ENCODE measurements at regions not wholly inside any gene's neighbourhood (a gene's known extent, or its start where the extent isn't known, plus 50 kb on each side); places are given as distances from the start of the nearest gene placed in this dataset.

DNA sequence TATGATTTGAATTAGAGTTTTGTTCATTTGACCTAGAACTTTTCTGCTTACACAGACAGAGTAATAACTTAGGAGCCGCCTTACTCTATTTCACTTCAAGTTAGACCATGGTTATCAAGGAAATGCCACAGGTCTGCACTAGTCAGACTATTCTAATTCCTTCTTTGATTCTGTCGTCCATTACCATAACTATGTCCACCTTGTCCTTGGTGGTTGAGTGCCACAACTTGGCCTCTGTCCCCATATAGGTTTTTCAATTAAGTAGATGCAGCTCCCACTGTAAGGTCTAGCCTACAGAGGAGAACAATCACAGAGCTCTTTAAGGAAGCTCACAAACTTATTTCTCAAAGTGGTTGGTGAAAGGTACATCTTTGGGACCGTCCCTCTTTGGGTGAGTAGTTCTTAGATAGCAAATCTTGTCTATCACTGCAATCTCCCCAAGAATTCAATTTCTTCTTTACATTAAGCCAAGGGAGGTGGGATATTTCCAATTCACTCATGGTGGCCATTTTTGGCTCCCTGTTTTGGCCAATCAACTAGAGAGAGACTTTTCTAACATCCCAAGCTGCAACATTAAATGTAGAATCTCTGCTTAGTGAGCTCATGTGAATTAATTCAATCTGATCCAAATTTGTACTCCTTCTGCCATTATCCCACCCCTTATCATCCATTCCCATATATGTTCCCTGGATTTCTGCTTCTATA lies 434.6 kb downstream of the ADAMTS20 start:
- no peak overlapping the region for H3K4me3 ChIP-seq
- H3K27me3 ChIP-seq: no peaks in the 10 kb centered on the region
- no peaks in the 10 kb centered on the region for H3K36me3 ChIP-seq

DNA sequence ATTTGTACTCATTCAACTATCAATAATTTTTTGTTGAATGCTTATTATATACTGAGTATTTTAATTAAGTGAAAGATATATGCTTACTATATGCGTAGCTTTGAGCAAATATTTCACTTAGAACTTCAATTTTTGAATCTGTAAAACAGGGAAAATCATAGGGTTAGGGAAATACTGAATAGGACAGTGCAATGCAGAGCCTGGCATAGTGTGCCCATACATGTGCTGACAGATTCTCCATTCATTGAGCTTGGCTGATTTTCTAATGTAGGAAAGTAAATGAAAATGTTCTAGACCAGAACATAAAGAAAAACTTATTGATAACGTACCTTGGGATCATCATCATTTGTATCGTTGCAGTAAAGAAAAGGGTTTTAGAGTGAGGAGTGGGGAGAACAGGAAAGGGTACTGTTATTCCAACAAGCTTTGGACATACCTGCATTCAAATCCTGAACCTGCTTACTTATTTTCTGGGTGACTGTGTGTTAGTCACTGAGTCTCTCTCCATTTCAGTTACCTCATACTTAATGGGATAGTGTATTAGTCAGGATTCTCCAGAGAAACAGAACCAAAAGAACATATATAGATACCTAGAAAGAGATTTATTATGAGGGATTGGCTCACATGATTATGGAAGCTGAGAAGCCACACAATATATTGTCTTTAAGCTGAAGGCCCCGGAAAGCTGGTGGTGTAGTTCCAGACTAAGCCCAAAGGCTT lies 436.4 kb downstream of the ADAMTS20 start:
- no peaks in the 10 kb centered on the region for H3K4me1 ChIP-seq
- no peak overlapping the region for H3K27ac ChIP-seq
- TF ChIP-seq, protein P1, sequence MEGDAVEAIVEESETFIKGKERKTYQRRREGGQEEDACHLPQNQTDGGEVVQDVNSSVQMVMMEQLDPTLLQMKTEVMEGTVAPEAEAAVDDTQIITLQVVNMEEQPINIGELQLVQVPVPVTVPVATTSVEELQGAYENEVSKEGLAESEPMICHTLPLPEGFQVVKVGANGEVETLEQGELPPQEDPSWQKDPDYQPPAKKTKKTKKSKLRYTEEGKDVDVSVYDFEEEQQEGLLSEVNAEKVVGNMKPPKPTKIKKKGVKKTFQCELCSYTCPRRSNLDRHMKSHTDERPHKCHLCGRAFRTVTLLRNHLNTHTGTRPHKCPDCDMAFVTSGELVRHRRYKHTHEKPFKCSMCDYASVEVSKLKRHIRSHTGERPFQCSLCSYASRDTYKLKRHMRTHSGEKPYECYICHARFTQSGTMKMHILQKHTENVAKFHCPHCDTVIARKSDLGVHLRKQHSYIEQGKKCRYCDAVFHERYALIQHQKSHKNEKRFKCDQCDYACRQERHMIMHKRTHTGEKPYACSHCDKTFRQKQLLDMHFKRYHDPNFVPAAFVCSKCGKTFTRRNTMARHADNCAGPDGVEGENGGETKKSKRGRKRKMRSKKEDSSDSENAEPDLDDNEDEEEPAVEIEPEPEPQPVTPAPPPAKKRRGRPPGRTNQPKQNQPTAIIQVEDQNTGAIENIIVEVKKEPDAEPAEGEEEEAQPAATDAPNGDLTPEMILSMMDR (IDR thresholded peaks at IDR 0.05): no peak
- DNase-seq (ENCODE audit: low spot score): no peak
- H3K27me3 ChIP-seq: no peaks in the 10 kb centered on the region
- no peaks in the 10 kb centered on the region for H3K36me3 ChIP-seq
- no peak overlapping the region for H3K4me3 ChIP-seq
- H3K9me3 ChIP-seq: no peaks in the 10 kb centered on the region

More for the DNA sequence above, 434.6 kb downstream of the ADAMTS20 start:
- Histone ChIP-seq H3K9me3 (no peaks in the 10 kb centered on the region), H3K4me1 (no peaks in the 10 kb centered on the region), H3K27ac (no peak overlapping the region)
- TF ChIP-seq, protein P1 (IDR thresholded peaks at IDR 0.05): no peak
- no peak for DNase-seq (ENCODE audit: low spot score)

DNA sequence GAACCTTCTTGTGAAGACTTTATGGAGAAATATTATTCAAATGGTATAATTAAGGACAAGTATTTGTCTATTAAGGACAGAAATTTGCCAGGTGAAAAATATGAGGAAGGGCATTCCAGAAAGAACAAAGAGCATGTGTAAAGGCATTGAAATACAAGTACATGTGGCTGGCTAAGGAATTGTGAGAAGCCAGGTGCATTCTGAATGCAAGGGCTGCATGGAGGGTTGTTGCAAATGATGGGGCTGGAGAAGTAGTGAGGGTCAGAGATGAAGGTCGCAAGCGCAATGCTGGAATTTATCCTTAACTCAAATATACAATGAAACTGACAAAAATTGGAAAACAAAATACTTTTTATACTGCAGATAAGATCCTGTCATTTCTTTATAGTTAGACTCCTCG lies 437.7 kb downstream of the ADAMTS20 start:
- Histone ChIP-seq H3K27me3 (no peaks in the 10 kb centered on the region), H3K9me3 (no peaks in the 10 kb centered on the region), H3K27ac (no peak overlapping the region), H3K4me1 (no peaks in the 10 kb centered on the region), H3K4me3 (no peak overlapping the region), H3K36me3 (no peaks in the 10 kb centered on the region)
- no peak for DNase-seq (ENCODE audit: low spot score)
- TF ChIP-seq, protein P1 (IDR thresholded peaks at IDR 0.05): no peak

DNA sequence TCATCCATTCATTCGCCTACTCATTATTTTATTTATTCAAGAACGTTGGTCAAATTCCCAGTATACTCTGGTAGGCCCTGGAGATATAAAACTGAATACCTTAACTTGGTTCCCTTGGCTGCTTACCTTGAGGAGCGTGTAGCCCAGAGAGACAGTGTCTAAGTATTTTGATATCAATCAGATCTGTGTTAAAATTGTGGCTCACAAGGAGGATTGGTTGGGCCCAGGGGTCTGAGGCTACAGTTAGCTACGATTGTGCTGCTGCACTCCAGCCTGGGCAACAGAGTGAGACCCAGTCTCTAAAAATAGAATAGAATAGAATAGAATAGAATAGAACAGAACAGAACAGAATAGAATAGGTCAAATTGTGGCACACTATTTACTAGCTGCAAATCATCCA lies 438.4 kb downstream of the ADAMTS20 start:
- Histone ChIP-seq H3K4me1 (no peaks in the 10 kb centered on the region), H3K27ac (no peak overlapping the region), H3K27me3 (no peaks in the 10 kb centered on the region), H3K9me3 (no peaks in the 10 kb centered on the region), H3K4me3 (no peak overlapping the region), H3K36me3 (no peaks in the 10 kb centered on the region)
- DNase-seq (ENCODE audit: low spot score): no peak
- TF ChIP-seq, protein P1 (IDR thresholded peaks at IDR 0.05): no peak

DNA sequence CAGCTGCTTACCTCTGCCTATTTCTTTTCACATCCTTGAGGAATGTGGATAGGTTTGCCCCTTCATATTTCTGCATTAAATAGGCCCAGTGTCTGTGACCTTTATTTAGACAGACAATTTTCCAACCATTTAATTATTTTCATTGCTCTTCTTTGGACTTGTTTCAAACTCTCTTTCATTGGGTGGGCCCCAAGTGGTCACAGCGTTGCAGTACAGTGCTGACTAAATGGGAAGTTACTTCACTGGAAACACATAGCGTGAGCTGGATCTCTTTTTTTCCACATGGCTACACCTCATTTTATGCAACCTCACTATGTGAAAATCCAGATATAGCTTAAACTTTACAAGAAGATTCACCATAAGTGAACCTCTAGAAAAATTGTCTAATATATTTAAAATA lies 438.9 kb downstream of the ADAMTS20 start:
- TF ChIP-seq, protein P1 (IDR thresholded peaks at IDR 0.05): no peak
- DNase-seq (ENCODE audit: low spot score): no peak
- no peak overlapping the region for H3K27ac ChIP-seq
- no peaks in the 10 kb centered on the region for H3K4me1 ChIP-seq
- H3K36me3 ChIP-seq: no peaks in the 10 kb centered on the region
- no peak overlapping the region for H3K4me3 ChIP-seq
- no peaks in the 10 kb centered on the region for H3K27me3 ChIP-seq
- H3K9me3 ChIP-seq: no peaks in the 10 kb centered on the region
